H1 (cell line): ENCODE measurements at regions not wholly inside any gene's neighbourhood (a gene's known extent, or its start where the extent isn't known, plus 50 kb on each side); places are given as distances from the start of the nearest gene placed in this dataset.

ENCODE experiments used
- CTCF ChIA-PET: fragments of 300-600 bp; sonication (Branson Sonifier 250); formaldehyde crosslinking; loops from one replicate; lab custom pipeline; 2021; ENCODE audit not compliant: partially characterized antibody; lab: Charles Lee
- POLR2A ChIA-PET: fragments of 300-600 bp; sonication (Branson Sonifier 250); formaldehyde crosslinking; loops from one replicate; lab custom pipeline; 2021; ENCODE audit warnings: inconsistent platforms; ENCODE audit not compliant: partially characterized antibody; lab: Charles Lee
- DNase-seq, 2 experiments: peaks; one replicate each; pipeline versions ENCODE4 v3.0.0 to v3.0.0-alpha.2; 2010 to 2022; ENCODE audit warnings: low spot score in 2 of 2, low read depth in 1 of 2, mixed read lengths in 1 of 2
- FAIRE-seq: peaks from 2 replicates; lab custom pipeline; 2011; peaks lifted over from hg19 to GRCh38; lab: Jason Lieb, UNC
- H2AFZ ChIP-seq: 2 replicates; pipeline ENCODE4 v1.8.1; 2012; ENCODE audit warnings: low read length, inconsistent platforms
- H2AK5ac ChIP-seq: 2 replicates; pipeline ENCODE4 v1.6.1; 2013; ENCODE audit warnings: low read depth, low read length
- H2BK120ac ChIP-seq: replicated peaks from 2 replicates; pipeline ENCODE3; 2013; ENCODE audit warnings: low read depth, low read length, inconsistent platforms
- H2BK12ac ChIP-seq: 2 replicates; pipeline ENCODE4 v1.6.1; 2013; ENCODE audit warnings: low read depth, low read length
- H2BK15ac ChIP-seq: 2 replicates; pipeline ENCODE4 v1.6.1; 2013; ENCODE audit warnings: low read length
- H2BK20ac ChIP-seq: 2 replicates; pipeline ENCODE4 v1.6.1; 2013; ENCODE audit warnings: low read length
- H2BK5ac ChIP-seq: 2 replicates; pipeline ENCODE4 v1.6.1; 2013; ENCODE audit warnings: low read depth, low read length
- H3K14ac ChIP-seq: 2 replicates; pipeline ENCODE4 v1.6.1; 2013; ENCODE audit warnings: inconsistent platforms; ENCODE audit not compliant: insufficient read length
- H3K18ac ChIP-seq: 2 replicates; pipeline ENCODE4 v1.6.1; 2013; ENCODE audit warnings: low read length; ENCODE audit errors: extremely low read depth
- H3K23ac ChIP-seq: 2 replicates; pipeline ENCODE4 v1.6.1; 2013; ENCODE audit warnings: inconsistent platforms; ENCODE audit not compliant: insufficient read length
- H3K23me2 ChIP-seq: 2 replicates; pipeline ENCODE4 v1.6.1; 2013; ENCODE audit warnings: low read depth, low read length
- H3K27ac ChIP-seq: 2 replicates; pipeline ENCODE4 v1.6.1; 2011; ENCODE audit warnings: low read depth, low read length, inconsistent platforms
- H3K27me3 ChIP-seq, 4 experiments: replicated peaks in 1 of 4; 1 replicate in 1 of 4; 2 replicates in 3 of 4; pipeline versions ENCODE4 v1.6.1 to v1.8.1; 2011 to 2013; ENCODE audit warnings: low read length in 3 of 4, mild to moderate bottlenecking in 3 of 4, inconsistent platforms in 2 of 4, mixed read lengths in 2 of 4, moderate library complexity in 1 of 4; ENCODE audit not compliant: control insufficient read depth in 3 of 4, insufficient read depth in 3 of 4; ENCODE audit errors: extremely low read depth in 1 of 4
- H3K36me3 ChIP-seq, 4 experiments: 2 replicates each; pipeline versions ENCODE4 v1.6.1 to v1.8.1; 2011 to 2013; ENCODE audit warnings: mild to moderate bottlenecking in 4 of 4, low read length in 3 of 4, moderate library complexity in 2 of 4, control low read depth in 1 of 4, inconsistent platforms in 1 of 4; ENCODE audit not compliant: insufficient read depth in 4 of 4, control insufficient read depth in 2 of 4
- H3K4ac ChIP-seq: replicated peaks from 2 replicates; pipeline ENCODE3; 2013; ENCODE audit warnings: low read length, low read depth, mixed read lengths, inconsistent platforms; ENCODE audit not compliant: insufficient read length
- H3K4me1 ChIP-seq, 4 experiments: replicated peaks in 1 of 4; 1 replicate in 1 of 4; 2 replicates in 3 of 4; pipeline versions ENCODE4 v1.6.1 to v1.8.1; 2011 to 2013; ENCODE audit warnings: low read length in 3 of 4, inconsistent platforms in 2 of 4, mixed read lengths in 1 of 4; ENCODE audit not compliant: insufficient read depth in 4 of 4, control insufficient read depth in 3 of 4
- H3K4me2 ChIP-seq, 2 experiments: 2 replicates each; pipeline versions ENCODE4 v1.6.1 to v1.8.1; 2011 to 2013; ENCODE audit warnings: low read depth in 2 of 2, low read length in 2 of 2, control low read depth in 1 of 2, inconsistent platforms in 1 of 2, mild to moderate bottlenecking in 1 of 2; ENCODE audit not compliant: insufficient read depth in 1 of 2
- H3K4me3 ChIP-seq, 4 experiments: fragments of 200-600, 300-600 bp in 1 of 4; sonication (generic), shearing (Covaris generic), sonication (Bioruptor Twin) in 1 of 4; 2 replicates each; pipeline versions ENCODE4 v1.5.1 to v1.8.1; 2011 to 2016; ENCODE audit warnings: low read length in 4 of 4, low read depth in 3 of 4, control low read depth in 2 of 4, inconsistent platforms in 2 of 4, mild to moderate bottlenecking in 2 of 4, mixed read lengths in 1 of 4, moderate library complexity in 1 of 4; ENCODE audit not compliant: insufficient read depth in 2 of 4; ENCODE audit errors: extremely low read depth in 1 of 4
- H3K56ac ChIP-seq: replicated peaks from 2 replicates; pipeline ENCODE3; 2013; ENCODE audit warnings: low read depth, mild to moderate bottlenecking, mixed read lengths, low read length, inconsistent platforms; ENCODE audit not compliant: insufficient read length
- H3K79me1 ChIP-seq: 2 replicates; pipeline ENCODE4 v1.6.1; 2013; ENCODE audit warnings: low read depth, low read length, control low read depth
- H3K79me2 ChIP-seq, 2 experiments: 2 replicates each; pipeline versions ENCODE4 v1.6.1 to v1.8.1; 2012 to 2013; ENCODE audit warnings: low read length in 2 of 2, mild to moderate bottlenecking in 2 of 2, inconsistent platforms in 1 of 2; ENCODE audit not compliant: insufficient read depth in 2 of 2, control insufficient read depth in 1 of 2
- H3K9ac ChIP-seq, 4 experiments: replicated peaks in 1 of 4; 1 replicate in 1 of 4; 2 replicates in 3 of 4; pipeline versions ENCODE4 v1.6.1 to v1.8.1; 2011 to 2013; ENCODE audit warnings: low read depth in 3 of 4, low read length in 3 of 4, control low read depth in 2 of 4, mild to moderate bottlenecking in 2 of 4, moderate library complexity in 2 of 4, inconsistent platforms in 1 of 4; ENCODE audit errors: extremely low read depth in 1 of 4
- H3K9me3 ChIP-seq, 2 experiments: 2 replicates each; pipeline versions ENCODE4 v1.6.1 to v1.8.1; 2012 to 2013; ENCODE audit warnings: mild to moderate bottlenecking in 2 of 2, moderate library complexity in 2 of 2, control low read depth in 1 of 2, inconsistent platforms in 1 of 2, low read depth in 1 of 2, low read length in 1 of 2, mixed read lengths in 1 of 2; ENCODE audit not compliant: insufficient read depth in 2 of 2
- H4K20me1 ChIP-seq, 2 experiments: replicated peaks in 1 of 2; 2 replicates each; pipeline versions ENCODE3 to v1.8.1; 2011 to 2013; ENCODE audit warnings: inconsistent platforms in 2 of 2, low read length in 2 of 2, mild to moderate bottlenecking in 1 of 2; ENCODE audit not compliant: insufficient read depth in 2 of 2, control insufficient read depth in 1 of 2
- H4K5ac ChIP-seq: 2 replicates; pipeline ENCODE4 v1.6.1; 2013; ENCODE audit warnings: low read length, low read depth, mixed read lengths, inconsistent platforms; ENCODE audit not compliant: insufficient read length
- H4K8ac ChIP-seq: 2 replicates; pipeline ENCODE4 v1.8.0; 2013; ENCODE audit warnings: mild to moderate bottlenecking, moderate library complexity, low read length, inconsistent platforms; ENCODE audit not compliant: insufficient read depth; ENCODE audit errors: extremely low read depth
- H4K91ac ChIP-seq: replicated peaks from 2 replicates; pipeline ENCODE3; 2013; ENCODE audit warnings: low read length, mixed read lengths, inconsistent platforms; ENCODE audit not compliant: insufficient read length
- ASH2L ChIP-seq: fragments of 200-600, 300-600 bp; sonication (generic); IDR thresholded peaks from one replicate; pipeline ENCODE4 v1.7.1; 2017; ENCODE audit warnings: low read length
- BACH1 ChIP-seq: IDR thresholded peaks from 2 replicates; pipeline ENCODE4 v1.6.1; 2012; ENCODE audit warnings: low read length, improper control_type of control experiment
- EZH2 ChIP-seq: fragments of 200-600 bp; sonication (generic); IDR thresholded peaks from 2 replicates; pipeline ENCODE4 v1.7.1; 2012; ENCODE audit warnings: low read depth, mild to moderate bottlenecking, moderate library complexity, low read length, inconsistent platforms; ENCODE audit not compliant: severe bottlenecking
- KDM4A ChIP-seq: IDR thresholded peaks from one replicate; pipeline ENCODE4 v1.7.1; 2012; ENCODE audit warnings: low read depth, mild to moderate bottlenecking, moderate library complexity, low read length, inconsistent platforms; ENCODE audit not compliant: severe bottlenecking
- POLR2A ChIP-seq, 2 experiments: IDR thresholded peaks; 1 replicate in 1 of 2; 2 replicates in 1 of 2; pipeline ENCODE4 v1.6.1; 2011; ENCODE audit warnings: low read depth in 2 of 2, low read length in 2 of 2, mild to moderate bottlenecking in 2 of 2; ENCODE audit errors: control extremely low read depth in 1 of 2
- RBBP5 ChIP-seq: IDR thresholded peaks from 2 replicates; pipeline ENCODE4 v1.7.1; 2012; ENCODE audit warnings: low read depth, mild to moderate bottlenecking, inconsistent platforms, low read length, moderate library complexity, borderline replicate concordance
- SP1 ChIP-seq: IDR thresholded peaks from 2 replicates; pipeline ENCODE4 v1.6.1; 2011; ENCODE audit warnings: low read depth, low read length
- SRF ChIP-seq: IDR thresholded peaks from 2 replicates; pipeline ENCODE4 v1.6.1; 2011; ENCODE audit warnings: mild to moderate bottlenecking, low read depth, low read length, moderate library complexity
- SUZ12 ChIP-seq: fragments of 200-600 bp; sonication (generic); IDR thresholded peaks from 2 replicates; pipeline ENCODE4 v1.6.1; 2012; ENCODE audit warnings: mild to moderate bottlenecking, inconsistent platforms, low read length, moderate library complexity, mixed read lengths
- ZNF274 ChIP-seq: IDR thresholded peaks from 2 replicates; pipeline ENCODE4 v1.7.0; 2012; ENCODE audit warnings: low read length, borderline replicate concordance; ENCODE audit errors: extremely low read depth
- WGBS, 2 experiments: shearing (Covaris generic) in 1 of 2; methylation state at CpG; one replicate each; pipeline versions ENCODE4 v1.1.6 to v1.1.7; 2013 to 2015; ENCODE audit warnings: low lambda C conversion rate in 2 of 2, mixed read lengths in 2 of 2, inconsistent platforms in 1 of 2, low coverage in 1 of 2, missing lambda C conversion rate in 1 of 2; ENCODE audit not compliant: insufficient replicate concordance in 2 of 2, insufficient coverage in 1 of 2, insufficient read length in 1 of 2; ENCODE audit errors: extremely low coverage in 1 of 2, missing lambda C conversion rate in 1 of 2; 5-methylcytosine and 5-hydroxymethylcytosine counted together

DNA sequence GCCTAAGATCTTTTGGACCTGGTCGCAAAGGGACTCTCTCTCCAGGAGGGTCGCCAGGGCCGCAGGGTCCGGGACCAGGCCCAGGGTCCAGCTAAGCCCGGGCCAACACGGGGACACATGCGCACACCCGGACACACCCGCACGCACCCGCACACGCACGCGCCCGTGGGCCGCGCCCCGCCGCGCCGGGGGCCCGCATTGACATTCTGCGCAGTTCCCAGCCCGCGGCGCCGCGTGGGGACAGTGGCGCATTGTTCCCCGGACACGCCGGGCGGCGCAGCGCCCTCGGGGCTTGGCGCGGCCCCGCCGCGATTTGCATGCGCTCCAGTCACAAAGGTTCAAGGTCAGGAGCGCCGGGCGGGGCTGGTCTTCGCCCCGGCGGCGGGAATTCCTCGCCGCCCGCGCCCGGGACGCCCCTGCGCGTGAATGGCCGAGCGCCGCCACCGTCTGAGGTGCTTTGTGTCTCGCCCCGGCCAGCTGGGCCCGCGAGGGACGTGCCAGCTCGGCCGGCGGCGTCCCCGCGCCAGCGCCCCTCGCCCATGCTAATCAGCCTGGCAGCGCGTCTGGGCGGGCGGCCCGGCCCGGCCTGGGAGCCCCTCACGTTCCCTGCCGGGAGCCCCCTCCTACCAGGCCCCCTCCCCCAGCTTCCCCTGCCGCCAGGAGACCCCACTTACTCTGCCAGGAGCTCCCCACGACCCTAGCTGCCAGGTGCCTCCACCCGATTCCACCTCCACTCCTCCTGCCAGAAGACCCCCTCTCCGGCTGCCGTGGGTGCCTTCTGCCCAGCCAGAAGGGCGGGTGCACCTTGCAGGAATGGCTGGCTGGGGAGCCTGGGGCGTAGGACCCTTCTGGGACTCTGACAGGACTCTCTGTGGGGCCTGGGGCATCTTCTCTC lies 50.5 kb upstream of the WNT7B start:
- H4K8ac ChIP-seq: peak overlapping the region; percentile 60
- H3K14ac ChIP-seq: no peak overlapping the region
- ChIA-PET CTCF (interaction anchor here (1.0 to 4.2 kb wide), 8 partner anchors 9 to 81 kb away, joined by 3 to 23 read pairs (median 4); no protein-coding TSS in a partner anchor), POLR2A (interaction anchor here (1.1 to 1.5 kb wide), 3 partner anchors 9 to 362 kb away, joined by 3 to 6 read pairs (median 4); no protein-coding TSS in a partner anchor)
- H2BK15ac ChIP-seq: no peak overlapping the region; the same call in 1 of the 2 replicates
- peaks cover 10 to 47% (median 35%) of the 10 kb centered on the region in 4 experiments for H3K27me3 ChIP-seq
- H4K5ac ChIP-seq: no peak overlapping the region
- no peak for DNase-seq
- H3K23ac ChIP-seq: no peak overlapping the region
- H3K56ac ChIP-seq: no peak overlapping the region
- peak overlapping the region; percentile 55 to 88 for H3K4me2 ChIP-seq
- no peak overlapping the region for H2AK5ac ChIP-seq
- H3K79me1 ChIP-seq: no peaks in the 10 kb centered on the region
- no peak overlapping the region for H3K4ac ChIP-seq
- peak overlapping the region in 1 of 4 experiments; percentile 53; a peak in 3 of 7 replicates for H3K9ac ChIP-seq
- peak overlapping the region; percentile 36 to 62 (median 51) for H3K4me3 ChIP-seq
- H3K9me3 ChIP-seq: no peaks in the 10 kb centered on the region
- H4K20me1 ChIP-seq: no peaks in the 10 kb centered on the region
- peak overlapping the region; percentile 26; the same call in 1 of the 2 replicates for H2AFZ ChIP-seq
- H4K91ac ChIP-seq: peak overlapping the region; percentile 12
- 16% methylated on average over 44 of the region's 89 CpGs; no CpG with 5 or more reads in 1 of the 2 experiments for WGBS, 2 experiments
- no peaks in the 10 kb centered on the region for H3K36me3 ChIP-seq
- H2BK5ac ChIP-seq: no peak overlapping the region
- FAIRE-seq: no peak
- H2BK20ac ChIP-seq: no peak overlapping the region
- H2BK12ac ChIP-seq: peak overlapping the region; percentile 22; the same call in 1 of the 2 replicates
- peaks cover 4% of the 10 kb centered on the region; the same call in 1 of the 2 replicates for H3K23me2 ChIP-seq
- peak overlapping the region; percentile 78; the same call in 1 of the 2 replicates for H3K18ac ChIP-seq
- no peak overlapping the region for H2BK120ac ChIP-seq
- no peaks in the 10 kb centered on the region for H3K79me2 ChIP-seq
- peaks cover 0 to 18% (median 11%) of the 10 kb centered on the region in 4 experiments; a peak in 6 of 7 replicates for H3K4me1 ChIP-seq
- H3K27ac ChIP-seq: no peak overlapping the region
- TF ChIP-seq KDM4A (peak; percentile 85), ZNF274 (no peak), SUZ12 (peak; percentile 79), ASH2L (peak; percentile 38), RBBP5 (peak; percentile 41; the same call in 1 of the 2 replicates), EZH2 (peak; percentile 56), POLR2A (IDR thresholded peaks at IDR 0.05; ENCODE audit: control extremely low read depth in 1 of 2, low read depth in 2 of 2, low read length in 2 of 2) (no peak), BACH1 (peak; percentile 70; the same call in 1 of the 2 replicates), SRF (no peak), SP1 (no peak)
